Thyroid gland (tissue), 4 donors: ENCODE measurements at regions not wholly inside any gene's neighbourhood (a gene's known extent, or its start where the extent isn't known, plus 50 kb on each side); places are given as distances from the start of the nearest gene placed in this dataset.

Source experiments
- DNase-seq, 2 donors: peaks; one replicate each; pipeline ENCODE4 v3.0.0-alpha.2; 2019
- H3K27ac ChIP-seq, 3 donors: fragments of 200-600 bp; sonication (generic); 1 replicate in 2 of 3; 2 replicates in 1 of 3; pipeline ENCODE4 v1.5.1; 2016 to 2019; ENCODE audit warnings: mild to moderate bottlenecking in 1 of 3, moderate library complexity in 1 of 3
- H3K27me3 ChIP-seq: fragments of 200-600 bp; sonication (generic); one replicate; pipeline ENCODE4 v1.5.1; 2019
- H3K36me3 ChIP-seq, 2 donors: fragments of 200-600 bp; sonication (generic); one replicate each; pipeline ENCODE4 v1.5.1; 2016 to 2019
- H3K4me1 ChIP-seq, 2 donors: fragments of 200-600 bp; sonication (generic); one replicate each; pipeline ENCODE4 v1.5.1; 2017 to 2019
- H3K4me3 ChIP-seq, 3 donors: fragments of 200-600 bp; sonication (generic); replicated peaks in 1 of 3; 1 replicate in 2 of 3; 2 replicates in 1 of 3; pipeline ENCODE4 v1.5.1; 2016; ENCODE audit warnings: mild to moderate bottlenecking in 1 of 3
- H3K9me3 ChIP-seq: fragments of 200-600 bp; sonication (generic); one replicate; pipeline ENCODE4 v1.5.1; 2017
- CTCF ChIP-seq, 6 experiments: fragments of 200-600 bp in 3 of 6; fragments of 450-650 bp in 3 of 6; sonication (generic) in 3 of 6; IDR thresholded peaks; one replicate each; pipeline ENCODE4 v1.5.1; 2016 to 2019; ENCODE audit warnings: antibody characterized with exemption in 6 of 6, mild to moderate bottlenecking in 2 of 6, inconsistent platforms in 1 of 6, moderate library complexity in 1 of 6
- POLR2A ChIP-seq, 2 donors: fragments of 450-650 bp; IDR thresholded peaks; one replicate each; pipeline ENCODE4 v1.6.1; 2017; ENCODE audit warnings: antibody characterized with exemption in 2 of 2, mild to moderate bottlenecking in 2 of 2, moderate library complexity in 1 of 2
- WGBS, 2 donors: methylation state at CpG; one replicate each; pipeline ENCODE4 v1.1.5; 2017; 5-methylcytosine and 5-hydroxymethylcytosine counted together
- intact Hi-C: fragments of 100-400 bp; cut with DNase I; formaldehyde crosslinking; loops from one replicate; pipeline ENCODE4 v1.15.1; 2023

DNA sequence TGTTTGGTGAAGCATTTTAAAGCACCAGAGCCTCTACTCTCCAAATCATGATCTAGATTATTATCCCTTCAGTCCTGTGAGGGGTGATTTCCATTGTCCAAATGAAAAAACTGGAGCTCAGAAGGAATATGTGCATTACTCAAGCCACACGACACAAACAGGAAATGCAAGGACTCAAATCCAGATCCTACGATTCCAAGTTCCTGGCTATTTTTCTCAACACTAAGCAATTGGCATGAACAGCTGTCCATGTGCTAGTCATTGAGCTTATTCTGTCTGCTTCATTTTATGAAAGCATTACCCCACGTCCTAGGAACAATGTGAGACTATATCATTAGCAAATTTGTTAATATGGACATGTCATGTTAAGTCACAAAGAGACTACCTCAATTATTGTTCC lies 273.1 kb upstream of the LYPLAL1 start:
- no peak overlapping the region for H3K27ac ChIP-seq
- H3K27me3 ChIP-seq = no peaks in the 10 kb centered on the region
- no peaks in the 10 kb centered on the region for H3K36me3 ChIP-seq
- TF ChIP-seq CTCF (IDR thresholded peaks at IDR 0.05) = no peak
- TF ChIP-seq POLR2A (IDR thresholded peaks at IDR 0.05) = no peak
- intact Hi-C loops = no loop called here
- no peaks in the 10 kb centered on the region for H3K4me1 ChIP-seq
- no peak for DNase-seq
- 69 to 80% methylated on average over 3 of the region's 3 CpGs for WGBS, 2 donors
- H3K9me3 ChIP-seq = no peaks in the 10 kb centered on the region
- H3K4me3 ChIP-seq = no peak overlapping the region

GRCh38 chr1:218904416-218904815 lies 269.3 kb upstream of the LYPLAL1 start:
- intact Hi-C loops = no loop called here
- H3K4me1 ChIP-seq = no peaks in the 10 kb centered on the region
- no peak for DNase-seq
- no peaks in the 10 kb centered on the region for H3K9me3 ChIP-seq
- no peak overlapping the region for H3K27ac ChIP-seq
- H3K4me3 ChIP-seq = no peak overlapping the region
- TF ChIP-seq CTCF (IDR thresholded peaks at IDR 0.05) (no peak), POLR2A (IDR thresholded peaks at IDR 0.05) (no peak)
- no peaks in the 10 kb centered on the region for H3K27me3 ChIP-seq
- H3K36me3 ChIP-seq = no peaks in the 10 kb centered on the region
- WGBS, 2 donors = 42 to 59% methylated on average over 1 of the region's 1 CpG

DNA sequence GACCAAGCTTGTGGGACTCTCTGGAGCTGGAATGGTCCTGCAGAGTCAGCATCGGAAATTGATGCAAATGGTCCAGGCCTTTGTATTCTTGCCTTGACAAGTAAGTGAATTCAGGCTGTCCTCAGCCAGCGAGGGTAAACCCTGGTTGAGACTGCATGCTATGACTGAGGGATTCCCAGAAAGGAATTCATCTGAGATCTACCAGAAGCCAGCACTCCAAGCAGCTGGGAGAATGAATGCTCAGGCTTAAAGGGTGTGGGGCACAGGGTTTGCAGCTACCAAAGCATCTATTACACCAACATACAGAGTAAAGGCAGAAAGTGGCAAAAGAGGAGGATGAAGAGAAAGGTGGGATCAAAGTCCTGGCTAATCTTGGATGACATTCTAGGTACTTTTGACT lies 257.0 kb upstream of the LYPLAL1 start:
- Histone ChIP-seq H3K4me1 (peaks cover 0 to 6% of the 10 kb centered on the region in 2 donors), H3K36me3 (no peaks in the 10 kb centered on the region), H3K27ac (no peak overlapping the region), H3K9me3 (no peaks in the 10 kb centered on the region), H3K4me3 (no peak overlapping the region), H3K27me3 (no peaks in the 10 kb centered on the region)
- TF ChIP-seq CTCF (IDR thresholded peaks at IDR 0.05) (no peak), POLR2A (IDR thresholded peaks at IDR 0.05) (no peak)
- intact Hi-C loops = no loop called here
- 97 to 98% methylated on average over 2 of the region's 2 CpGs for WGBS, 2 donors
- DNase-seq = no peak

- peaks cover 0 to 6% of the 10 kb centered on the region in 2 donors for H3K4me1 ChIP-seq
- H3K27me3 ChIP-seq = no peaks in the 10 kb centered on the region
- H3K27ac ChIP-seq = no peak overlapping the region
- no peak overlapping the region for H3K4me3 ChIP-seq
- DNase-seq = no peak
- intact Hi-C loops = no loop called here
- WGBS, 2 donors = 67 to 75% methylated on average over 1 of the region's 1 CpG
- no peaks in the 10 kb centered on the region for H3K9me3 ChIP-seq
- no peaks in the 10 kb centered on the region for H3K36me3 ChIP-seq
- no peak for TF ChIP-seq CTCF (IDR thresholded peaks at IDR 0.05)
Measured at GRCh38 chr1:218917656-218918055, 256.0 kb upstream of the LYPLAL1 start.

GRCh38 chr1:218925777-218926176 lies 247.9 kb upstream of the LYPLAL1 start:
- Histone ChIP-seq H3K36me3 (no peaks in the 10 kb centered on the region), H3K27me3 (no peaks in the 10 kb centered on the region), H3K9me3 (no peaks in the 10 kb centered on the region), H3K27ac (no peak overlapping the region), H3K4me3 (no peak overlapping the region), H3K4me1 (peaks cover 0 to 6% of the 10 kb centered on the region in 2 donors)
- intact Hi-C loops = no loop called here
- WGBS, 2 donors = 89 to 96% methylated on average over 2 of the region's 2 CpGs
- TF ChIP-seq CTCF (IDR thresholded peaks at IDR 0.05) (no peak), POLR2A (IDR thresholded peaks at IDR 0.05) (no peak)
- DNase-seq = no peak
